Smooth muscle cell of the brain vasculature (primary cell): ENCODE measurements at regions not wholly inside any gene's neighbourhood (a gene's known extent, or its start where the extent isn't known, plus 50 kb on each side); places are given as distances from the start of the nearest gene placed in this dataset.

Experiments
- DNase-seq: peaks from one replicate; pipeline ENCODE4 v3.0.0-alpha.2; 2012; ENCODE audit warnings: low read depth, low spot score

- DNase-seq = no peak
These were observed 249.1 kb downstream of the CTTN start for GRCh38 chr11:70647188-70648166.

- peak; percentile 17 for DNase-seq
These were observed 252.0 kb downstream of the CTTN start for GRCh38 chr11:70650075-70650909.

- no peak for DNase-seq
These were observed 252.7 kb downstream of the CTTN start for GRCh38 chr11:70651031-70651430.

- no peak for DNase-seq
These were observed 255.7 kb downstream of the CTTN start for GRCh38 chr11:70654016-70654415.

GRCh38 chr11:70655816-70656215 is 257.5 kb downstream of the CTTN start:
- DNase-seq = no peak

GRCh38 chr11:70656252-70656651 is 257.9 kb downstream of the CTTN start:
- DNase-seq = no peak

- DNase-seq = no peak
These were observed 261.9 kb downstream of the CTTN start for GRCh38 chr11:70660059-70660888.

GRCh38 chr11:70660889-70661197 is 262.5 kb downstream of the CTTN start:
- DNase-seq = no peak

GRCh38 chr11:70661761-70662501 is 263.6 kb downstream of the CTTN start:
- no peak for DNase-seq

- DNase-seq = no peak
These were observed 264.4 kb downstream of the CTTN start for GRCh38 chr11:70662691-70663098.

GRCh38 chr11:70663815-70664214 is 265.5 kb downstream of the CTTN start:
- no peak for DNase-seq

GRCh38 chr11:70666311-70666710 is 268.0 kb downstream of the CTTN start:
- no peak for DNase-seq

- DNase-seq = no peak
These were observed 269.4 kb downstream of the CTTN start for GRCh38 chr11:70667767-70668166.

- DNase-seq = no peak
These were observed 270.2 kb downstream of the CTTN start for GRCh38 chr11:70668204-70669202.

- DNase-seq = no peak
These were observed 271.0 kb downstream of the CTTN start for GRCh38 chr11:70669281-70669680.

- no peak for DNase-seq
These were observed 271.7 kb downstream of the CTTN start for GRCh38 chr11:70669871-70670675.

GRCh38 chr11:70670676-70671034 is 272.3 kb downstream of the CTTN start:
- no peak for DNase-seq

GRCh38 chr11:70671083-70671482 is 272.8 kb downstream of the CTTN start:
- DNase-seq = no peak

- DNase-seq = no peak
These were observed 273.3 kb downstream of the CTTN start for GRCh38 chr11:70671611-70672010.
